ENCODE measurements at regions not wholly inside any gene's neighbourhood (a gene's known extent, or its start where the extent isn't known, plus 50 kb on each side); places are given as distances from the start of the nearest gene placed in this dataset.

DNA sequence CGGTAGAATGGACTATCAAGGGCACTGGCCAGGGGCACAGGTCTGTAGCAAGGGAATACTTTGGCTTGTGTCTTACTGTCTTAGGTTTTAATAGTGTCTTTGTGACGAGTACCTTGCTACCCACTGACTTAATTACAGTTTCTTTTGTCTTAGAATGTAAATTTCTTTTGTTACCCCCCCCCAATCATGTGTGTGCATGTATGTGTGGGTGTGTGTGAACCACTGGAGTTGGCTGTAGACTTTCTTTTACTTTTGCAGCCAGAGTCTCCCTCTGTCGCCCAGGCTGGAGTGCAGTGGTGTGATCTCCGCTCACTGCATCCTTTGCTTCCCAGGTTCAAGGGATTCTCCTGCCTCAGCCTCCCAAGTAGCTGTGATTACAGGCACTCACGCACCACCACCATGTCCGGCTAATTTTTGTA is 61.8 kb upstream of the CLDN14 start:
- TF ChIP-seq CTCF (conservative IDR thresholded peaks at IDR 0.05; ENCODE audit: low read length) (no peak), EZH2phosphoT487 (IDR thresholded peaks at IDR 0.05; ENCODE audit: borderline replicate concordance, low read depth, low read length) (no peak)

All from OCI-LY7 (cell line).